ENCODE measurements at regions not wholly inside any gene's neighbourhood (a gene's known extent, or its start where the extent isn't known, plus 50 kb on each side); places are given as distances from the start of the nearest gene placed in this dataset.

- TF ChIP-seq CTCF (IDR thresholded peaks at IDR 0.05) (no peak), EZH2 (IDR thresholded peaks at IDR 0.05) (no peak)
These were observed 515.2 kb downstream of the ZEB2 start for GRCh38 chr2:144004742-144005141.

Data from neural progenitor cell (in vitro differentiated cells).